Kidney capillary endothelial cell (primary cell): ENCODE measurements at regions not wholly inside any gene's neighbourhood (a gene's known extent, or its start where the extent isn't known, plus 50 kb on each side); places are given as distances from the start of the nearest gene placed in this dataset.

ENCODE experiments used
- DNase-seq: peaks from one replicate; pipeline ENCODE4 v3.0.0-alpha.2; 2018; ENCODE audit warnings: low spot score

DNA sequence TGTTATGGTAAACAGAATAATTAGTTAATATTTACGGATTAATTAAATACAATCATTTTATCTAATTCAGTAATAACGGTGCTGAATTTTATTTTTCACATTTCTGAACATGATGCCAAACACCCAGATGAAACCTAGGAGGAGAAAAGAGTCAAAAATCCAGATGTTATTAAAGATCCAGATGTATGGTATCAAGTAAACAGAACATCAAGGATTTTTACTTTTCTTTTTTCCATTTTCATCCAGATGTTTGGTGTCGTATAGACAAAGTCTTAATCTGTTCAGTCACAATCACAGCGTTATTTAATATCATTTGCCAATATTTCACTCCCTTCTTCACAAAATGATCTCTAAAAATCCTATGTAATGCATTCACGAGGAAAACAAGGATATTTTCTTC is 64.0 kb upstream of the NR2F2 start:
- no peak for DNase-seq

GRCh38 chr15:96267463-96267862 is 63.0 kb upstream of the NR2F2 start:
- no peak for DNase-seq

DNA sequence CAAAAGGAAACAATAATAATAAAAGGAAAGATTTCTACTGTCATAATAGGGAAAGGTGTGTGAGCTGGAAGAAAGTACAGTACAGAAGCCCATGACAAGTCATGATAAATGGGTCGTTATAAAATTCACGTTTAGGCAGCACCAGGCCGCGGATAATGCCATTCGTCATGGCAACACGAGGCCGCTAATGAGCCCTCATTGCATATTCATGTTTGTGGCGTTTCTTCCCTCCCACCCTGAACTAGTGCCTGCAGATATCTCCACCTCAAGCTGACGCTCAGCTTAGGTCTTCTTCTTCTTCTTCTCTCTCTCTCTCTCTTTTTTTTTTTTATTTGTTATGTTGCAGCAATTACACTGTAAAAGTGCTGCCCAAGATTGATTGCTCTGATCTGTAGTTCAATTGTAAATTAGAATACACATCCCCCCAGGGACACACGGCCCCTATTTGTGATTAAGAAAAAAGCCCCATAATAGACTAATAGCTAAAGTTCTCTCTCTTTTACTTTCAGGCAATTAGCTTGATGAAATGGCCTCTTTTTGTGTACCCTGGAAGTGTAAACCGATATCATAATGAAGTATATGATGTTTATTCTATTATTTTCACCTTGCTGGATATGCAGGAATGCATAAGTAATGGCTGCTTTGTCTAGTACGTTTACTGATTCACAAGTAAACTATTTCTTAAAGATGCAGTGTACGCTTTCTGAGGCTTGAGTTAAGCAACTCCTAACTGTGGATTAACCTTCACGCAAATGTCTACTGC is 61.9 kb upstream of the NR2F2 start:
- DNase-seq, result no peak

GRCh38 chr15:96270581-96271172 is 59.8 kb upstream of the NR2F2 start:
- DNase-seq, result no peak

DNA sequence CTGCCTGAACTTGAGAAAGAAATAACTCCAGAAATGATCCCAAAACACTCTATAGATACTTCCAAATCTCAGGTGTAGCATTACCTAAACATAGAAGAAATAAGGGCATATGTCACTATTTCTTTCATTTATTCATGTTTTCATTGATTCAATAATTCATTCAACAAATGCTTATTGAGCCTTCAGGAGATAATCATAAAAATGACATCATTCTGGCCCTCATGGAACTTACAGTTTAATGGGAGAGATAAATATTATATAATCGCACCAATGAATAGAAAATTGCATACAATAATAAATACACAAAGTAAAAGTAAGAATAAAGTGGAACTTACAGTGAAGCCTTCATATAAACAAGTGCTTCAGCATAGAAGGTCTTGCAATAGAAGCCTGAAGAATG is 58.1 kb upstream of the NR2F2 start:
- DNase-seq, result no peak

GRCh38 chr15:96273317-96274086 is 57.0 kb upstream of the NR2F2 start:
- DNase-seq, result peak; percentile 93

GRCh38 chr15:96274087-96274440 is 56.4 kb upstream of the NR2F2 start:
- no peak for DNase-seq

DNA sequence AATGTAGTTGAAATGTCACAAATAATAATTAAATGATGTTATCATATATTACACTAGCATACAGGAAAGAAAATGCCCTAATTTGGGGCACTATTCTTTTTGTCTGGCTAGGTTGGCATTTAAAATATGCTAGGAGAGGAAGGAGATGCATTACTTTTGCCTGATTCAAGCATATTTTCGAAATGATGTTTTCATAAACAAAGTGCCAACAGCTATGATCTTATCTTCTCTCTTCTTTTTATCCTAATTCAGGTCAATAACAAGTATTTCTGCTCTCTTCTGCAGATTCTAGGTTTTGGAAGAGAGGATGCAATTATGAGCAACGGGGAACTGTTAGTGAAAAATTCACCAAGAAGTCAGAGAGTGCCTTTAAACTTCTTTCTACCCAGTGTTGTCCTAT is 55.8 kb upstream of the NR2F2 start:
- no peak for DNase-seq

- peak; percentile 30 for DNase-seq
Observed at GRCh38 chr15:96276438-96277210, 53.9 kb upstream of the NR2F2 start.
